H9 (cell line): ENCODE measurements at regions not wholly inside any gene's neighbourhood (a gene's known extent, or its start where the extent isn't known, plus 50 kb on each side); places are given as distances from the start of the nearest gene placed in this dataset.
"Not testable (repeated sequence)": the region's sequence is repeated elsewhere in the genome, so short reads cannot be mapped to it uniquely, and the experiment has no call there.

Source experiments
- DNase-seq: peaks from one replicate; pipeline ENCODE4 v3.0.0-alpha.2; 2017
- H2AFZ ChIP-seq: one replicate; pipeline ENCODE4 v1.6.1; 2013; ENCODE audit warnings: mild to moderate bottlenecking, low read length, control low read depth, moderate library complexity
- H2AK5ac ChIP-seq: 2 replicates; pipeline ENCODE4 v1.6.1; 2013; ENCODE audit warnings: low read length, control low read depth, mixed read lengths; ENCODE audit not compliant: insufficient read length
- H2BK120ac ChIP-seq: one replicate; pipeline ENCODE4 v1.6.1; 2013; ENCODE audit warnings: low read depth, mild to moderate bottlenecking, low read length, control low read depth, inconsistent platforms; ENCODE audit not compliant: poor library complexity, severe bottlenecking
- H2BK12ac ChIP-seq: 2 replicates; pipeline ENCODE4 v1.6.1; 2013; ENCODE audit warnings: low read length, control low read depth, mixed read lengths, low read depth; ENCODE audit not compliant: insufficient read length
- H2BK15ac ChIP-seq: 2 replicates; pipeline ENCODE4 v1.6.1; 2013; ENCODE audit warnings: low read depth, low read length, control low read depth
- H2BK20ac ChIP-seq: one replicate; pipeline ENCODE4 v1.6.1; 2013; ENCODE audit warnings: low read depth, mild to moderate bottlenecking, low read length, control low read depth, inconsistent platforms; ENCODE audit not compliant: poor library complexity, severe bottlenecking
- H2BK5ac ChIP-seq: 2 replicates; pipeline ENCODE4 v1.6.1; 2013; ENCODE audit warnings: low read length, control low read depth, mixed read lengths; ENCODE audit not compliant: insufficient read length
- H3K14ac ChIP-seq: 2 replicates; pipeline ENCODE4 v1.6.1; 2013; ENCODE audit warnings: low read length, control low read depth; ENCODE audit not compliant: insufficient read depth
- H3K18ac ChIP-seq: 2 replicates; pipeline ENCODE4 v1.6.1; 2013; ENCODE audit warnings: low read depth, mild to moderate bottlenecking, mixed read lengths, low read length, control low read depth; ENCODE audit not compliant: insufficient read length
- H3K23ac ChIP-seq: 2 replicates; pipeline ENCODE4 v1.6.1; 2013; ENCODE audit warnings: low read length, control low read depth, mixed read lengths, low read depth; ENCODE audit not compliant: insufficient read length
- H3K23me2 ChIP-seq: 2 replicates; pipeline ENCODE4 v1.6.1; 2013; ENCODE audit warnings: low read depth, mild to moderate bottlenecking, mixed read lengths, low read length, control low read depth; ENCODE audit not compliant: insufficient read length, poor library complexity, severe bottlenecking
- H3K27ac ChIP-seq: 2 replicates; pipeline ENCODE4 v1.5.1; 2013; ENCODE audit warnings: low read length, control low read depth, mixed read lengths, low read depth; ENCODE audit not compliant: insufficient read length
- H3K27me3 ChIP-seq: 2 replicates; pipeline ENCODE4 v1.6.1; 2013; ENCODE audit warnings: low read length, control low read depth, inconsistent platforms; ENCODE audit not compliant: insufficient read depth
- H3K4ac ChIP-seq: 2 replicates; pipeline ENCODE4 v1.6.1; 2013; ENCODE audit warnings: low read depth, mild to moderate bottlenecking, control low read depth, inconsistent platforms, low read length, moderate library complexity
- H3K4me1 ChIP-seq: 2 replicates; pipeline ENCODE4 v1.6.1; 2013; ENCODE audit warnings: low read length, control low read depth, inconsistent platforms; ENCODE audit not compliant: insufficient read depth
- H3K4me2 ChIP-seq: 2 replicates; pipeline ENCODE4 v1.6.1; 2013; ENCODE audit warnings: low read length, control low read depth, mixed read lengths; ENCODE audit not compliant: insufficient read length, insufficient read depth
- H3K56ac ChIP-seq: 2 replicates; pipeline ENCODE4 v1.6.1; 2013; ENCODE audit warnings: low read depth, mild to moderate bottlenecking, mixed read lengths, low read length, control low read depth; ENCODE audit not compliant: insufficient read length
- H3K79me1 ChIP-seq: 2 replicates; pipeline ENCODE4 v1.6.1; 2013; ENCODE audit warnings: low read depth, mild to moderate bottlenecking, moderate library complexity, low read length, control low read depth, inconsistent platforms; ENCODE audit not compliant: insufficient read depth, poor library complexity, severe bottlenecking
- H3K79me2 ChIP-seq: 2 replicates; pipeline ENCODE4 v1.6.1; 2013; ENCODE audit warnings: low read length, control low read depth, inconsistent platforms; ENCODE audit not compliant: insufficient read depth
- H3K9ac ChIP-seq: 2 replicates; pipeline ENCODE4 v1.6.1; 2013; ENCODE audit warnings: low read length, control low read depth, mixed read lengths; ENCODE audit not compliant: insufficient read length; ENCODE audit errors: extremely low read depth
- H3K9me3 ChIP-seq: one replicate; pipeline ENCODE4 v1.6.1; 2013; ENCODE audit warnings: low read depth, low read length, inconsistent platforms; ENCODE audit not compliant: control insufficient read depth
- H3T11ph ChIP-seq: one replicate; pipeline ENCODE4 v1.6.1; 2013; ENCODE audit warnings: mild to moderate bottlenecking, low read length, control low read depth, inconsistent platforms
- H4K20me1 ChIP-seq: one replicate; pipeline ENCODE4 v1.6.1; 2013; ENCODE audit not compliant: control insufficient read depth, insufficient read length, insufficient read depth
- H4K5ac ChIP-seq: 2 replicates; pipeline ENCODE4 v1.6.1; 2013; ENCODE audit warnings: low read depth, mild to moderate bottlenecking, mixed read lengths, low read length, control low read depth; ENCODE audit not compliant: insufficient read length
- H4K8ac ChIP-seq: replicated peaks from 2 replicates; pipeline ENCODE4 v1.6.1; 2013; ENCODE audit warnings: low read length, control low read depth, mixed read lengths, low read depth; ENCODE audit not compliant: insufficient read length
- H4K91ac ChIP-seq: 2 replicates; pipeline ENCODE4 v1.6.1; 2013; ENCODE audit warnings: low read depth, mild to moderate bottlenecking, moderate library complexity, mixed read lengths, low read length, control low read depth; ENCODE audit not compliant: insufficient read length
- H3K27ac Mint-ChIP-seq, 3 experiments: 2 replicates in 2 of 3; 3 replicates in 1 of 3; pipeline ENCODE4 v1.8.0; 2020 to 2021; ENCODE audit warnings: mixed read lengths in 3 of 3, mild to moderate bottlenecking in 1 of 3, moderate library complexity in 1 of 3
- H3K27me3 Mint-ChIP-seq: 2 replicates; pipeline ENCODE4 v1.8.0; 2021; ENCODE audit warnings: low read depth, mild to moderate bottlenecking, moderate library complexity, mixed read lengths
- H3K36me3 Mint-ChIP-seq, 3 experiments: 2 replicates in 2 of 3; 3 replicates in 1 of 3; pipeline ENCODE4 v1.8.0; 2020 to 2021; ENCODE audit warnings: low read depth in 3 of 3, mixed read lengths in 3 of 3; ENCODE audit not compliant: insufficient read depth in 1 of 3
- H3K4me1 Mint-ChIP-seq, 2 experiments: 2 replicates each; pipeline ENCODE4 v1.8.0; 2020; ENCODE audit warnings: mixed read lengths in 2 of 2
- H3K4me3 Mint-ChIP-seq, 2 experiments: 2 replicates in 1 of 2; 3 replicates in 1 of 2; pipeline ENCODE4 v1.8.0; 2020 to 2021; ENCODE audit warnings: mild to moderate bottlenecking in 2 of 2, mixed read lengths in 2 of 2, moderate library complexity in 1 of 2
- H3K9me3 Mint-ChIP-seq, 2 experiments: 2 replicates in 1 of 2; 3 replicates in 1 of 2; pipeline ENCODE4 v1.8.0; 2020; ENCODE audit warnings: mild to moderate bottlenecking in 2 of 2, mixed read lengths in 2 of 2, moderate library complexity in 1 of 2
- CTCF ChIP-seq: fragments of 200-600 bp; sonication (generic); conservative IDR thresholded peaks from 3 replicates; pipeline ENCODE4 v1.8.0; 2021; ENCODE audit warnings: antibody characterized with exemption, mild to moderate bottlenecking
- WGBS: extraction: QIAGEN DNeasy Blood & Tissue Kit; methylation state at CpG from one replicate; pipeline ENCODE4 v1.1.7; 2013; ENCODE audit warnings: missing lambda C conversion rate, low lambda C conversion rate, mixed read lengths; ENCODE audit not compliant: insufficient read length; ENCODE audit errors: extremely low coverage; 5-methylcytosine and 5-hydroxymethylcytosine counted together

GRCh38 chr2:48092846-48093803 is 186.8 kb upstream of the FBXO11 start:
- Histone ChIP-seq H3K14ac (no peak overlapping the region), H3K9me3 (no peaks in the 10 kb centered on the region), H4K8ac (no peak overlapping the region), H2BK5ac (no peak overlapping the region), H3K79me2 (no peaks in the 10 kb centered on the region), H3K27me3 (no peaks in the 10 kb centered on the region), H2BK15ac (no peak overlapping the region), H3T11ph (no peak overlapping the region), H3K23me2 (no peaks in the 10 kb centered on the region), H3K79me1 (no peaks in the 10 kb centered on the region), H4K91ac (no peak overlapping the region), H2BK12ac (no peak overlapping the region), H2BK20ac (no peak overlapping the region), H2BK120ac (no peak overlapping the region), H2AFZ (no peak overlapping the region), H4K20me1 (no peaks in the 10 kb centered on the region), H3K9ac (no peak overlapping the region), H3K27ac (no peak overlapping the region), H3K4ac (no peak overlapping the region), H3K56ac (no peak overlapping the region), H2AK5ac (no peak overlapping the region), H3K23ac (no peak overlapping the region), H3K4me2 (no peak overlapping the region), H3K4me1 (no peaks in the 10 kb centered on the region), H3K18ac (no peak overlapping the region), H4K5ac (no peak overlapping the region)
- no CpG with 5 or more reads among the region's 4 CpGs for WGBS
- no peak for TF ChIP-seq CTCF
- Mint-ChIP-seq H3K4me3 (no peak overlapping the region), H3K36me3 (peaks cover 0 to 4% (median 2%) of the 10 kb centered on the region in 3 experiments; a peak in 3 of 7 replicates), H3K27me3 (no peaks in the 10 kb centered on the region), H3K27ac (no peak overlapping the region; a peak in 2 of 7 replicates), H3K4me1 (peaks cover 5 to 11% of the 10 kb centered on the region in 2 experiments; a peak in 3 of 4 replicates), H3K9me3 (no peaks in the 10 kb centered on the region)
- no peak for DNase-seq

- H3K4me1 ChIP-seq, H3K4me2 ChIP-seq, H4K20me1 ChIP-seq, H3K9me3 ChIP-seq, H3K9ac ChIP-seq, H2BK120ac ChIP-seq, H3K23ac ChIP-seq, H2BK5ac ChIP-seq, H3K27me3 ChIP-seq, H4K91ac ChIP-seq, H3K27ac Mint-ChIP-seq, H3K79me2 ChIP-seq, H2BK12ac ChIP-seq, H3K18ac ChIP-seq, H3K27ac ChIP-seq, H3K4me3 Mint-ChIP-seq, H3K79me1 ChIP-seq, H3K14ac ChIP-seq, DNase-seq, H3K36me3 Mint-ChIP-seq, H2AK5ac ChIP-seq, H3K9me3 Mint-ChIP-seq, H3K4me1 Mint-ChIP-seq, H2BK20ac ChIP-seq, H2AFZ ChIP-seq, H3K4ac ChIP-seq, H4K8ac ChIP-seq, H2BK15ac ChIP-seq, H3T11ph ChIP-seq, H3K56ac ChIP-seq, H4K5ac ChIP-seq, H3K27me3 Mint-ChIP-seq, H3K23me2 ChIP-seq: not testable (repeated sequence)
- WGBS, result no CpG with 5 or more reads among the region's 1 CpG
These were observed 190.5 kb upstream of the FBXO11 start for GRCh38 chr2:48096765-48097164.
